Natural killer cell (primary cell): ENCODE measurements at regions not wholly inside any gene's neighbourhood (a gene's known extent, or its start where the extent isn't known, plus 50 kb on each side); places are given as distances from the start of the nearest gene placed in this dataset.

Experiments
- ATAC-seq, 3 donors: fragments of 150-1000 bp in 2 of 3; fragments of 200-7000 bp in 1 of 3; cut with Tn5 transposase; 1 replicate in 1 of 3; 2 replicates in 2 of 3; pipeline ENCODE4 v1.10.0; 2021; ENCODE audit warnings: mild to moderate bottlenecking in 2 of 3, moderate library complexity in 2 of 3
- DNase-seq, 2 donors: peaks; one replicate each; pipeline versions ENCODE4 v3.0.0 to v3.0.0-alpha.2; 2013 to 2021; ENCODE audit warnings: mixed read lengths in 1 of 2
- H3K27ac ChIP-seq: one replicate; pipeline ENCODE4 v1.5.1; 2013; ENCODE audit warnings: mild to moderate bottlenecking, low read length
- H3K27me3 ChIP-seq: one replicate; pipeline ENCODE4 v1.6.1; 2013; ENCODE audit warnings: low read length; ENCODE audit not compliant: control insufficient read depth, insufficient read depth
- H3K36me3 ChIP-seq: one replicate; pipeline ENCODE4 v1.6.1; 2013; ENCODE audit warnings: low read length; ENCODE audit not compliant: control insufficient read depth, insufficient read depth
- H3K4me1 ChIP-seq: one replicate; pipeline ENCODE4 v1.6.1; 2013; ENCODE audit warnings: low read length; ENCODE audit not compliant: control insufficient read depth, insufficient read depth
- H3K4me3 ChIP-seq: one replicate; pipeline ENCODE4 v1.5.1; 2013; ENCODE audit warnings: low read length
- H3K9me3 ChIP-seq: one replicate; pipeline ENCODE4 v1.6.1; 2013; ENCODE audit warnings: low read length; ENCODE audit not compliant: control insufficient read depth, insufficient read depth
- H3K27ac Mint-ChIP-seq, 2 donors: one replicate each; pipeline ENCODE4 v1.8.0; 2022; ENCODE audit warnings: mild to moderate bottlenecking in 2 of 2, mixed read lengths in 2 of 2, moderate library complexity in 1 of 2
- H3K27me3 Mint-ChIP-seq, 2 donors: one replicate each; pipeline ENCODE4 v1.8.0; 2022; ENCODE audit warnings: low read depth in 2 of 2, mixed read lengths in 2 of 2
- H3K36me3 Mint-ChIP-seq: one replicate; pipeline ENCODE4 v1.8.0; 2022; ENCODE audit warnings: mixed read lengths
- H3K4me1 Mint-ChIP-seq, 2 donors: one replicate each; pipeline ENCODE4 v1.8.0; 2022; ENCODE audit warnings: mixed read lengths in 2 of 2
- H3K4me3 Mint-ChIP-seq: one replicate; pipeline ENCODE4 v1.8.0; 2022; ENCODE audit warnings: mild to moderate bottlenecking, moderate library complexity, mixed read lengths
- H3K9me3 Mint-ChIP-seq, 2 donors: one replicate each; pipeline ENCODE4 v1.8.0; 2022; ENCODE audit warnings: mixed read lengths in 2 of 2
- CTCF ChIP-seq: fragments of 200-600 bp; IDR thresholded peaks from one replicate; pipeline ENCODE4 v1.8.0; 2022; ENCODE audit warnings: antibody characterized with exemption
- WGBS: methylation state at CpG from one replicate; pipeline ENCODE4 v1.1.7; 2013; ENCODE audit warnings: missing lambda C conversion rate; ENCODE audit not compliant: insufficient coverage; 5-methylcytosine and 5-hydroxymethylcytosine counted together
- intact Hi-C: fragments of 100-400 bp; cut with micrococcal nuclease; formaldehyde crosslinking; loops from one replicate; pipeline ENCODE4 v1.14.2; 2022

- Histone ChIP-seq H3K27me3 (no peaks in the 10 kb centered on the region), H3K9me3 (no peaks in the 10 kb centered on the region), H3K27ac (no peak overlapping the region), H3K36me3 (no peaks in the 10 kb centered on the region), H3K4me3 (no peak overlapping the region), H3K4me1 (no peaks in the 10 kb centered on the region)
- peaks cover 9 to 21% of the 10 kb centered on the region in 2 donors for H3K27me3 Mint-ChIP-seq
- no peaks in the 10 kb centered on the region for H3K4me1 Mint-ChIP-seq
- no peak for DNase-seq
- WGBS = 94% methylated on average over 4 of the region's 4 CpGs
- ATAC-seq = no peak
- H3K4me3 Mint-ChIP-seq = no peak overlapping the region
- no peaks in the 10 kb centered on the region for H3K9me3 Mint-ChIP-seq
- intact Hi-C loops = no loop called here
- H3K36me3 Mint-ChIP-seq = no peaks in the 10 kb centered on the region
- TF ChIP-seq CTCF = no peak
- H3K27ac Mint-ChIP-seq = no peak overlapping the region
Measured at GRCh38 chr4:121485190-121485804, 104.5 kb upstream of the QRFPR start.

- peak in 1 of 2 donors; percentile 43 for DNase-seq
- Mint-ChIP-seq H3K9me3 (no peaks in the 10 kb centered on the region), H3K36me3 (no peaks in the 10 kb centered on the region), H3K4me3 (no peak overlapping the region), H3K4me1 (no peaks in the 10 kb centered on the region), H3K27me3 (peaks cover 9 to 21% of the 10 kb centered on the region in 2 donors), H3K27ac (no peak overlapping the region)
- TF ChIP-seq CTCF = peak; percentile 59
- H3K4me1 ChIP-seq = no peaks in the 10 kb centered on the region
- no peak overlapping the region for H3K4me3 ChIP-seq
- 0% methylated on average over 1 of the region's 1 CpG for WGBS
- H3K9me3 ChIP-seq = no peaks in the 10 kb centered on the region
- ATAC-seq = peak; percentile 53 to 78 (median 72)
- H3K27me3 ChIP-seq = no peaks in the 10 kb centered on the region
- no peak overlapping the region for H3K27ac ChIP-seq
- H3K36me3 ChIP-seq = no peaks in the 10 kb centered on the region
- intact Hi-C loops = loop anchor here (5.0 kb wide), 1 partner anchor 243 kb away; no protein-coding TSS in a partner anchor
Measured at GRCh38 chr4:121484633-121485032, 103.8 kb upstream of the QRFPR start.

- Histone ChIP-seq H3K4me1 (no peaks in the 10 kb centered on the region), H3K27ac (no peak overlapping the region), H3K36me3 (no peaks in the 10 kb centered on the region), H3K9me3 (no peaks in the 10 kb centered on the region), H3K27me3 (no peaks in the 10 kb centered on the region), H3K4me3 (no peak overlapping the region)
- H3K9me3 Mint-ChIP-seq = no peaks in the 10 kb centered on the region
- TF ChIP-seq CTCF = no peak
- WGBS = 76% methylated on average over 1 of the region's 1 CpG
- H3K4me3 Mint-ChIP-seq = no peak overlapping the region
- H3K27me3 Mint-ChIP-seq = peaks cover 9 to 21% of the 10 kb centered on the region in 2 donors
- H3K27ac Mint-ChIP-seq = no peak overlapping the region
- ATAC-seq (no peak), DNase-seq (no peak)
- intact Hi-C loops = loop anchor here (5.0 kb wide), 1 partner anchor 247 kb away; no protein-coding TSS in a partner anchor
- no peaks in the 10 kb centered on the region for H3K36me3 Mint-ChIP-seq
- no peaks in the 10 kb centered on the region for H3K4me1 Mint-ChIP-seq
Measured at GRCh38 chr4:121479808-121480207, 99.0 kb upstream of the QRFPR start.

- Mint-ChIP-seq H3K36me3 (no peaks in the 10 kb centered on the region), H3K27me3 (peaks cover 0 to 6% of the 10 kb centered on the region in 2 donors), H3K4me3 (no peak overlapping the region), H3K27ac (no peak overlapping the region), H3K9me3 (no peaks in the 10 kb centered on the region), H3K4me1 (no peaks in the 10 kb centered on the region)
- intact Hi-C loops = no loop called here
- no peaks in the 10 kb centered on the region for H3K9me3 ChIP-seq
- 71% methylated on average over 2 of the region's 2 CpGs for WGBS
- ATAC-seq = no peak
- DNase-seq = no peak
- no peaks in the 10 kb centered on the region for H3K4me1 ChIP-seq
- no peaks in the 10 kb centered on the region for H3K27me3 ChIP-seq
- no peak overlapping the region for H3K4me3 ChIP-seq
- no peak overlapping the region for H3K27ac ChIP-seq
- TF ChIP-seq CTCF = no peak
- H3K36me3 ChIP-seq = no peaks in the 10 kb centered on the region
Measured at GRCh38 chr4:121477480-121477879, 96.7 kb upstream of the QRFPR start.
